GM12892 (cell line): ENCODE measurements at regions not wholly inside any gene's neighbourhood (a gene's known extent, or its start where the extent isn't known, plus 50 kb on each side); places are given as distances from the start of the nearest gene placed in this dataset.

Experiments used
- POLR2A ChIP-seq: IDR thresholded peaks from 2 replicates; pipeline ENCODE4 v1.6.1; 2011; ENCODE audit warnings: low read depth, low read length, control low read depth
- POLR2AphosphoS5 ChIP-seq: IDR thresholded peaks from 2 replicates; pipeline ENCODE4 v1.6.1; 2011; ENCODE audit warnings: low read depth, low read length, control low read depth
- TAF1 ChIP-seq: IDR thresholded peaks from 2 replicates; pipeline ENCODE4 v1.6.1; 2011; ENCODE audit warnings: low read depth, mild to moderate bottlenecking, control low read depth, low read length, borderline replicate concordance

DNA sequence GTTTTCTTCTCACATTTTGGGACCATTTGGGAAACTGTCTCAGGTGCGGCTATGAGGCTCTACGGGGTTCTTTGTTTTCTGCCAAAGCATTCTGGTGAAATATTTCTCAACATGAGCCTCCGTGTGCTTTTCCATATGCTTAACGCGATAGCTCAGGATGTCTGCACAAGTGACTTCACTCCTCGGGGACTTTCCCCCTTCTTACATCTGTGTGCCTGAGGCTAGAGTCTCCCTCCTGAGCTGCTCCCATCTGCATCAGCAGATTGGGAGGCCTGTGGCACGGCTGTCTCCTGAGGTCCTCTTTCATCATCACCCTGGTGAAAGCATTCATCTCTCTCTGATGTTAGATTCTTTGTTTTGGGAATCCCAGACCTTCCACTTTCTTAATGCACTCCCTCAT, 1190.9 kb downstream of the TYW1 start:
- TF ChIP-seq POLR2A (no peak), POLR2AphosphoS5 (no peak), TAF1 (no peak)
